ENCODE measurements at regions not wholly inside any gene's neighbourhood (a gene's known extent, or its start where the extent isn't known, plus 50 kb on each side); places are given as distances from the start of the nearest gene placed in this dataset.

- peaks cover 13% of the 10 kb centered on the region for H3K4me1 Mint-ChIP-seq
- no peak for TF ChIP-seq CTCF (IDR thresholded peaks at IDR 0.05)
- 97% methylated on average over 4 of the region's 6 CpGs for WGBS (ENCODE audit: insufficient coverage)
- no peak for DNase-seq
- H4K20me1 ChIP-seq (ENCODE audit: insufficient read depth, low read length): no peaks in the 10 kb centered on the region
- peaks cover 0 to 4% of the 10 kb centered on the region in 2 donors for H3K4me1 ChIP-seq (ENCODE audit: control insufficient read depth in 1 of 2, insufficient read depth in 2 of 2, low read length in 2 of 2)
- no peak overlapping the region for H3K4me3 ChIP-seq (replicated peaks in 1 of 3; ENCODE audit: low read depth in 2 of 3, low read length in 3 of 3)
- no peak overlapping the region for H3K27ac Mint-ChIP-seq
- no peaks in the 10 kb centered on the region for H3K79me2 ChIP-seq (ENCODE audit: insufficient read depth, low read length)
- H3K27me3 Mint-ChIP-seq (ENCODE audit: low read depth in 3 of 3): peaks cover 5 to 9% (median 9%) of the 10 kb centered on the region in 3 donors
- no peaks in the 10 kb centered on the region for H3K9me3 ChIP-seq (replicated peaks in 1 of 2; ENCODE audit: control insufficient read depth in 1 of 2, insufficient read depth in 1 of 2, low read length in 2 of 2)
- no peak overlapping the region for H3K4me2 ChIP-seq (replicated peaks; ENCODE audit: extremely low read depth, low read length, poor library complexity, severe bottlenecking)
- no peaks in the 10 kb centered on the region for H3K36me3 Mint-ChIP-seq
- no peaks in the 10 kb centered on the region for H3K9me3 Mint-ChIP-seq
- no peaks in the 10 kb centered on the region for H3K27me3 ChIP-seq (ENCODE audit: control insufficient read depth in 2 of 2, insufficient read depth in 2 of 2, low read length in 2 of 2)
- no peaks in the 10 kb centered on the region for H3K36me3 ChIP-seq (replicated peaks in 1 of 2; ENCODE audit: control insufficient read depth in 1 of 2, insufficient read depth in 2 of 2, low read length in 2 of 2)
- H2AFZ ChIP-seq (ENCODE audit: insufficient read depth, low read depth, low read length, poor library complexity, severe bottlenecking): no peak overlapping the region
- intact Hi-C loops (cut with micrococcal nuclease): no loop called here
- H3K9ac ChIP-seq (ENCODE audit: insufficient read depth, low read length, poor library complexity, severe bottlenecking): no peak overlapping the region
- no peak overlapping the region for H3K4me3 Mint-ChIP-seq
- H3K27ac ChIP-seq (ENCODE audit: low read depth in 1 of 2, low read length in 2 of 2): no peak overlapping the region
Observed at GRCh38 chr1:25051504-25051903, 121.4 kb upstream of the RUNX3 start.

GRCh38 chr1:25050165-25050564 lies 120.1 kb upstream of the RUNX3 start:
- intact Hi-C loops (cut with micrococcal nuclease): no loop called here
- no peak overlapping the region for H3K27ac ChIP-seq (ENCODE audit: low read depth in 1 of 2, low read length in 2 of 2)
- Mint-ChIP-seq H3K9me3 (no peaks in the 10 kb centered on the region), H3K4me1 (peaks cover 13% of the 10 kb centered on the region), H3K4me3 (no peak overlapping the region), H3K36me3 (no peaks in the 10 kb centered on the region), H3K27ac (no peak overlapping the region), H3K27me3 (ENCODE audit: low read depth in 3 of 3) (peaks cover 5 to 9% (median 7%) of the 10 kb centered on the region in 3 donors)
- no peaks in the 10 kb centered on the region for H4K20me1 ChIP-seq (ENCODE audit: insufficient read depth, low read length)
- H3K79me2 ChIP-seq (ENCODE audit: insufficient read depth, low read length): no peaks in the 10 kb centered on the region
- no peak overlapping the region for H3K4me3 ChIP-seq (replicated peaks in 1 of 3; ENCODE audit: low read depth in 2 of 3, low read length in 3 of 3)
- TF ChIP-seq CTCF (IDR thresholded peaks at IDR 0.05): no peak
- H3K4me2 ChIP-seq (replicated peaks; ENCODE audit: extremely low read depth, low read length, poor library complexity, severe bottlenecking): no peak overlapping the region
- H3K9me3 ChIP-seq (replicated peaks in 1 of 2; ENCODE audit: control insufficient read depth in 1 of 2, insufficient read depth in 1 of 2, low read length in 2 of 2): no peaks in the 10 kb centered on the region
- no peak for DNase-seq
- no peak overlapping the region for H3K9ac ChIP-seq (ENCODE audit: insufficient read depth, low read length, poor library complexity, severe bottlenecking)
- 96% methylated on average over 4 of the region's 8 CpGs for WGBS (ENCODE audit: insufficient coverage)
- no peak overlapping the region for H2AFZ ChIP-seq (ENCODE audit: insufficient read depth, low read depth, low read length, poor library complexity, severe bottlenecking)
- H3K4me1 ChIP-seq (ENCODE audit: control insufficient read depth in 1 of 2, insufficient read depth in 2 of 2, low read length in 2 of 2): peaks cover 0 to 4% of the 10 kb centered on the region in 2 donors
- H3K36me3 ChIP-seq (replicated peaks in 1 of 2; ENCODE audit: control insufficient read depth in 1 of 2, insufficient read depth in 2 of 2, low read length in 2 of 2): no peaks in the 10 kb centered on the region
- H3K27me3 ChIP-seq (ENCODE audit: control insufficient read depth in 2 of 2, insufficient read depth in 2 of 2, low read length in 2 of 2): no peaks in the 10 kb centered on the region
